Uterus (tissue), 2 donors: ENCODE measurements at regions not wholly inside any gene's neighbourhood (a gene's known extent, or its start where the extent isn't known, plus 50 kb on each side); places are given as distances from the start of the nearest gene placed in this dataset.

Experiments used
- POLR2A ChIP-seq, 2 donors: fragments of 450-650 bp; IDR thresholded peaks; one replicate each; pipeline ENCODE4 v1.6.1; 2016; ENCODE audit warnings: antibody characterized with exemption in 2 of 2, mild to moderate bottlenecking in 1 of 2, moderate library complexity in 1 of 2
- TF ChIP-seq, protein P1 (sequence below), 4 experiments: fragments of 200-600 bp in 2 of 4; fragments of 450-650 bp in 2 of 4; sonication (generic) in 2 of 4; IDR thresholded peaks; one replicate each; pipeline ENCODE4 v1.5.1; 2016 to 2019; ENCODE audit warnings: antibody characterized with exemption in 4 of 4, mild to moderate bottlenecking in 2 of 4, moderate library complexity in 1 of 4

DNA sequence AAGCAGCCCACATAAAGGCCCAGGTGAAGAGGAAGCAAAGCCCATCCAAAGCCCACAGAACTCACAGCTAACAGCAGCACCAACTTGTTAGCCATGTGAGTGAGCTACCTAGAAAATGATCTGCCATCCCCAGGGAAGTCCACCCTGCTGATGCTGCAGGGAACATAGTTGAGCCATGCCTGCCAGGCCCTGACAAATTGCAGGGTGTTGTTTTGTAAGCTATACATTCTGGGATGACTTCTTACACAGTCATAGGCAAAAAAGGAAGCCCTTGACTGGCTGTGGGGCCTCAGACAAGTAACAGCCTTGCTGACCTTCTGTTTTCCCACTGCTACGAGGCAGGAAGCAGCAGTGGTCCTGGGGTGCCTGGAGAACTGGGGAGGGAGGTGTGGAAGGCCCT is 262.7 kb downstream of the MATN1 start:
- TF ChIP-seq, protein P1, sequence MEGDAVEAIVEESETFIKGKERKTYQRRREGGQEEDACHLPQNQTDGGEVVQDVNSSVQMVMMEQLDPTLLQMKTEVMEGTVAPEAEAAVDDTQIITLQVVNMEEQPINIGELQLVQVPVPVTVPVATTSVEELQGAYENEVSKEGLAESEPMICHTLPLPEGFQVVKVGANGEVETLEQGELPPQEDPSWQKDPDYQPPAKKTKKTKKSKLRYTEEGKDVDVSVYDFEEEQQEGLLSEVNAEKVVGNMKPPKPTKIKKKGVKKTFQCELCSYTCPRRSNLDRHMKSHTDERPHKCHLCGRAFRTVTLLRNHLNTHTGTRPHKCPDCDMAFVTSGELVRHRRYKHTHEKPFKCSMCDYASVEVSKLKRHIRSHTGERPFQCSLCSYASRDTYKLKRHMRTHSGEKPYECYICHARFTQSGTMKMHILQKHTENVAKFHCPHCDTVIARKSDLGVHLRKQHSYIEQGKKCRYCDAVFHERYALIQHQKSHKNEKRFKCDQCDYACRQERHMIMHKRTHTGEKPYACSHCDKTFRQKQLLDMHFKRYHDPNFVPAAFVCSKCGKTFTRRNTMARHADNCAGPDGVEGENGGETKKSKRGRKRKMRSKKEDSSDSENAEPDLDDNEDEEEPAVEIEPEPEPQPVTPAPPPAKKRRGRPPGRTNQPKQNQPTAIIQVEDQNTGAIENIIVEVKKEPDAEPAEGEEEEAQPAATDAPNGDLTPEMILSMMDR (IDR thresholded peaks at IDR 0.05): no peak
- TF ChIP-seq POLR2A (IDR thresholded peaks at IDR 0.05): no peak
